GM04503 (cell line): ENCODE measurements at regions not wholly inside any gene's neighbourhood (a gene's known extent, or its start where the extent isn't known, plus 50 kb on each side); places are given as distances from the start of the nearest gene placed in this dataset.

Experiments
- DNase-seq: peaks from one replicate; pipeline ENCODE4 v3.0.0-alpha.2; 2012; ENCODE audit warnings: low read depth

- no peak for DNase-seq
Observed at GRCh38 chr1:80893115-80893514, 907.6 kb upstream of the ADGRL2 start.

- no peak for DNase-seq
Observed at GRCh38 chr1:80892539-80892938, 908.2 kb upstream of the ADGRL2 start.

- DNase-seq, result no peak
Observed at GRCh38 chr1:80891871-80892270, 908.9 kb upstream of the ADGRL2 start.

- peak; percentile 1 for DNase-seq
Observed at GRCh38 chr1:80882553-80882952, 918.2 kb upstream of the ADGRL2 start.

- no peak for DNase-seq
Observed at GRCh38 chr1:80878343-80878742, 922.4 kb upstream of the ADGRL2 start.

- no peak for DNase-seq
Observed at GRCh38 chr1:80876035-80876434, 924.7 kb upstream of the ADGRL2 start.

GRCh38 chr1:80869299-80869698 lies 931.4 kb upstream of the ADGRL2 start:
- DNase-seq, result no peak

GRCh38 chr1:80847904-80848303 lies 952.8 kb upstream of the ADGRL2 start:
- no peak for DNase-seq

- no peak for DNase-seq
Observed at GRCh38 chr1:80846966-80847365, 953.8 kb upstream of the ADGRL2 start.

GRCh38 chr1:80842796-80843195 lies 957.9 kb upstream of the ADGRL2 start:
- DNase-seq, result no peak

- DNase-seq, result no peak
Observed at GRCh38 chr1:80841261-80841660, 959.5 kb upstream of the ADGRL2 start.

GRCh38 chr1:80837066-80837465 lies 963.7 kb upstream of the ADGRL2 start:
- DNase-seq, result no peak

- no peak for DNase-seq
Observed at GRCh38 chr1:80836505-80836904, 964.2 kb upstream of the ADGRL2 start.

- DNase-seq, result no peak
Observed at GRCh38 chr1:80827666-80828065, 973.1 kb upstream of the ADGRL2 start.

- no peak for DNase-seq
Observed at GRCh38 chr1:80825067-80825466, 975.7 kb upstream of the ADGRL2 start.

GRCh38 chr1:80818211-80818610 lies 982.5 kb upstream of the ADGRL2 start:
- DNase-seq, result no peak

GRCh38 chr1:80807981-80808380 lies 992.8 kb upstream of the ADGRL2 start:
- DNase-seq, result no peak

GRCh38 chr1:80806431-80806830 lies 994.3 kb upstream of the ADGRL2 start:
- no peak for DNase-seq

- no peak for DNase-seq
Observed at GRCh38 chr1:80801695-80802094, 999.0 kb upstream of the ADGRL2 start.

- no peak for DNase-seq
Observed at GRCh38 chr1:80799457-80799856, 1001.3 kb upstream of the ADGRL2 start.

GRCh38 chr1:80779275-80779674 lies 1021.5 kb upstream of the ADGRL2 start:
- no peak for DNase-seq

GRCh38 chr1:80778094-80778840 lies 1022.5 kb upstream of the ADGRL2 start:
- DNase-seq, result no peak

- no peak for DNase-seq
Observed at GRCh38 chr1:80776266-80776665, 1024.5 kb upstream of the ADGRL2 start.

GRCh38 chr1:80769208-80769750 lies 1031.5 kb upstream of the ADGRL2 start:
- DNase-seq, result no peak
